BLaER1 treated with 17β-estradiol and CSF1 and Interleukin-3, amounts not matched to agents 10 nM and 100 nM (cell line): ENCODE measurements at regions not wholly inside any gene's neighbourhood (a gene's known extent, or its start where the extent isn't known, plus 50 kb on each side); places are given as distances from the start of the nearest gene placed in this dataset.

ENCODE experiments used
- H3K27ac ChIP-seq, 11 experiments: shearing (Covaris generic); formaldehyde crosslinking; 2 replicates each; pipeline ENCODE4 v1.8.1; 2022
- H3K27me3 ChIP-seq, 11 experiments: shearing (Covaris generic); formaldehyde crosslinking; 2 replicates each; pipeline ENCODE4 v1.8.1; 2022
- H3K36me3 ChIP-seq, 11 experiments: shearing (Covaris generic); formaldehyde crosslinking; 2 replicates each; pipeline ENCODE4 v1.8.1; 2022
- H3K4me1 ChIP-seq, 10 experiments: shearing (Covaris generic); formaldehyde crosslinking; 2 replicates each; pipeline ENCODE4 v1.8.1; 2022
- H3K4me2 ChIP-seq, 11 experiments: shearing (Covaris generic); formaldehyde crosslinking; 2 replicates each; pipeline ENCODE4 v1.8.1; 2022
- H3K4me3 ChIP-seq, 10 experiments: shearing (Covaris generic); formaldehyde crosslinking; 2 replicates each; pipeline ENCODE4 v1.8.1; 2022
- H3K9ac ChIP-seq, 11 experiments: shearing (Covaris generic); formaldehyde crosslinking; 2 replicates each; pipeline ENCODE4 v1.8.1; 2022
- H3K9me3 ChIP-seq, 11 experiments: shearing (Covaris generic); formaldehyde crosslinking; replicated peaks in 1 of 11; 2 replicates each; pipeline ENCODE4 v1.8.1; 2022
- H4K20me1 ChIP-seq, 11 experiments: shearing (Covaris generic); formaldehyde crosslinking; 2 replicates each; pipeline ENCODE4 v1.8.1; 2022
- Cebpa-rat ChIP-seq, 11 experiments: shearing (Covaris generic); IDR thresholded peaks; 2 replicates each; pipeline ENCODE4 v1.8.1; 2022

DNA sequence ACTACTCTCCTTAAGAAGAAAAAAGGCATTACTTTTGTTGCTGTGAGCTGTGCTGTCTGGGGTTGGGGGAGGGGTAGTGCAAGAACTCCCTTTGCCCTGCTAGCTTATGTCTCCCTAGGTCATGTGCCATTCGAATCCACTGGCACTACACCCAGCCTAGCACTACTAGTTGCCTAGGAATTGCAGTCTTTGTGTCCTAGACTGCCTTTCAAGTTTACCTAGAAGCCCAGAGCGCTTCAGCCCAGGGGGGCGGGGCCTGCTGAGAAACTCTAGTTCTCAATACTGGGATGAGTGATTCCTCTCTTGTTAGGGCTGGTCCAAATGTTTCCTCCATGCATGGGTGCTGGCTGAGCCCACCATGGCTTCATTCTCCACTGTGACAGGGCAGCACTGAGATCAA, 1011.5 kb downstream of the PCDH19 start:
- H3K36me3 ChIP-seq, result no peaks in the 10 kb centered on the region

GRCh38 chrX:99397879-99398278, 1012.2 kb downstream of the PCDH19 start:
- Histone ChIP-seq H3K27me3 (peaks cover 10 to 72% (median 48%) of the 10 kb centered on the region in 11 experiments; a peak in 20 of 22 replicates), H3K4me3 (no peak overlapping the region), H3K9ac (no peak overlapping the region), H3K9me3 (peaks cover 0 to 9% (median 0%) of the 10 kb centered on the region in 11 experiments; a peak in 4 of 22 replicates), H3K36me3 (no peaks in the 10 kb centered on the region), H3K27ac (no peak overlapping the region), H3K4me1 (peaks cover 0 to 11% (median 0%) of the 10 kb centered on the region in 10 experiments; a peak in 4 of 20 replicates), H3K4me2 (no peak overlapping the region), H4K20me1 (no peaks in the 10 kb centered on the region)
- TF ChIP-seq Cebpa-rat (IDR thresholded peaks at IDR 0.05), result no peak

More for the DNA sequence above, 1011.5 kb downstream of the PCDH19 start:
- TF ChIP-seq Cebpa-rat (IDR thresholded peaks at IDR 0.05), result no peak
- no peak overlapping the region for H3K27ac ChIP-seq
- no peaks in the 10 kb centered on the region for H4K20me1 ChIP-seq
- H3K27me3 ChIP-seq, result peaks cover 10 to 65% (median 42%) of the 10 kb centered on the region in 11 experiments; a peak in 20 of 22 replicates
- no peak overlapping the region for H3K4me2 ChIP-seq
- H3K9me3 ChIP-seq, result peaks cover 0 to 9% (median 0%) of the 10 kb centered on the region in 11 experiments; a peak in 4 of 22 replicates
- H3K9ac ChIP-seq, result no peak overlapping the region
- peaks cover 0 to 11% (median 0%) of the 10 kb centered on the region in 10 experiments; a peak in 4 of 20 replicates for H3K4me1 ChIP-seq
- no peak overlapping the region for H3K4me3 ChIP-seq

DNA sequence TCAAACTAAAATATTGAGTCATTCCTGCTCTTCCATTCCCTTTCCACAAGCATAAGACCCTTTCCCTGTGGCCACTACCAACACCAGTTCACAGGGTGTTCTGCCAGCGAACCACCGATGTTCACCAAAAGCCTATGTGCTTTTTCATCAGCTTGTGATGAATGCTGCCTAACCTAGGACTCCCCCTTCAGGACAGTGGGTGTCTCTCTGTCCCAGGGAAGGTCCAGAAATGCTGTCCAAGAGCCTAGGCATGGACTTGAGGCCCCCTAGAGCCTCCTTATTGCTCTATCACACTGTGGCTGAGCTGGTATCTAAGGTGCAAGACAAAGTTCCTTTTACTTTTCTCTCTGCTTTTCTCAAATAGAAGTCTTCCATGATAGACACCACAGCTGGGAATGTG, 1015.6 kb downstream of the PCDH19 start:
- Histone ChIP-seq H3K27me3 (peaks cover 15 to 93% (median 69%) of the 10 kb centered on the region in 11 experiments; a peak in 21 of 22 replicates), H3K27ac (no peak overlapping the region), H3K36me3 (no peaks in the 10 kb centered on the region), H3K4me1 (peaks cover 0 to 11% (median 0%) of the 10 kb centered on the region in 10 experiments; a peak in 4 of 20 replicates), H4K20me1 (no peaks in the 10 kb centered on the region), H3K9me3 (peaks cover 3 to 12% (median 4%) of the 10 kb centered on the region in 11 experiments; a peak in 17 of 22 replicates), H3K4me2 (no peak overlapping the region), H3K9ac (no peak overlapping the region), H3K4me3 (no peak overlapping the region)
- no peak for TF ChIP-seq Cebpa-rat (IDR thresholded peaks at IDR 0.05)

GRCh38 chrX:99384594-99385374, 1025.3 kb downstream of the PCDH19 start:
- no peak overlapping the region for H3K4me2 ChIP-seq
- H3K27me3 ChIP-seq, result peaks cover 0 to 16% (median 7%) of the 10 kb centered on the region in 11 experiments; a peak in 13 of 22 replicates
- no peaks in the 10 kb centered on the region for H3K36me3 ChIP-seq
- no peaks in the 10 kb centered on the region for H3K4me1 ChIP-seq
- no peak for TF ChIP-seq Cebpa-rat (IDR thresholded peaks at IDR 0.05)
- peaks cover 30 to 37% (median 34%) of the 10 kb centered on the region in 11 experiments for H3K9me3 ChIP-seq
- no peak overlapping the region for H3K9ac ChIP-seq
- H3K4me3 ChIP-seq, result no peak overlapping the region
- no peaks in the 10 kb centered on the region for H4K20me1 ChIP-seq
- no peak overlapping the region for H3K27ac ChIP-seq

- H3K27ac ChIP-seq, result no peak overlapping the region
- H3K4me1 ChIP-seq, result no peaks in the 10 kb centered on the region
- H3K27me3 ChIP-seq, result peaks cover 0 to 8% (median 3%) of the 10 kb centered on the region in 11 experiments; a peak in 9 of 22 replicates
- H3K4me3 ChIP-seq, result no peak overlapping the region
- no peak overlapping the region for H3K4me2 ChIP-seq
- no peaks in the 10 kb centered on the region for H4K20me1 ChIP-seq
- no peak for TF ChIP-seq Cebpa-rat (IDR thresholded peaks at IDR 0.05)
- no peak overlapping the region for H3K9ac ChIP-seq
- H3K9me3 ChIP-seq, result peaks cover 22 to 27% (median 26%) of the 10 kb centered on the region in 11 experiments
- H3K36me3 ChIP-seq, result no peaks in the 10 kb centered on the region
Measured at GRCh38 chrX:99383786-99384185, 1026.3 kb downstream of the PCDH19 start.

DNA sequence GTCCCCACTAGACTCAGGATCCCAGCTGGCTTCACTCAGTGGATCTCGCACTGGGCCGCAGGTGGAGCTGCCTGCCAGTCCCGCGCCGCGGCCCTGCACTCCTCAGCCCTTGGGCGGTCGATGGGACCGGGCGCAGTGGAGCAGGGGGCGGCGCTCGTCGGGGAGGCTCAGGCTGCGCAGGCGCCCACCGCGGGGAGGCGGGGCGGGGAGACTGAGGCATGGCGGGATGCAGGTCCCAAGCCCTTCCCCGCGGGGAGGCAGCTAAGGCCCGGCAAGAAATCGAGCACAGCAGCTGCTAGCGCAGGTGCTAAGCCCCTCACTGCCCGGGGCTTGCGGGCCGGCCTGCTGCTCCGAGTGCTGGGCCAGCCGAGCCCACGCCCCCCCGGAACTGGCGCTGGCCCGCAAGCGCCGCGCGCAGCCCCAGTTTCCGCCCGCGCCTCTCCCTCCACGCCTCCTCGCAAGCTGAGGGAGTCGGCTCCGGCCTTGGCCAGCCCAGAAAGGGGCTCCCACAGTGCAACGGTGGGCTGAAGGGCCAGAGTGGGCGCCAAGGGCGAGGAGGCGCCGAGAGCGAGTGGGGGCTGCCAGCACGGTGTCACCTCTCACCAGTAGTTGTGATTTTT, 1038.0 kb downstream of the PCDH19 start:
- Histone ChIP-seq H3K9ac (no peak overlapping the region), H3K4me1 (peaks cover 0 to 8% (median 0%) of the 10 kb centered on the region in 10 experiments; a peak in 5 of 20 replicates), H3K9me3 (peaks cover 10 to 26% (median 16%) of the 10 kb centered on the region in 11 experiments), H3K27ac (no peak overlapping the region), H3K4me3 (no peak overlapping the region), H3K36me3 (no peaks in the 10 kb centered on the region), H3K27me3 (peaks cover 10 to 51% (median 25%) of the 10 kb centered on the region in 11 experiments; a peak in 19 of 22 replicates), H4K20me1 (no peaks in the 10 kb centered on the region), H3K4me2 (no peak overlapping the region)
- TF ChIP-seq Cebpa-rat (IDR thresholded peaks at IDR 0.05), result no peak

- Histone ChIP-seq H3K9ac (no peak overlapping the region), H3K9me3 (peaks cover 0 to 19% (median 10%) of the 10 kb centered on the region in 11 experiments; a peak in 15 of 22 replicates), H3K27ac (no peak overlapping the region), H3K4me3 (no peak overlapping the region), H3K4me1 (peaks cover 0 to 10% (median 5%) of the 10 kb centered on the region in 10 experiments; a peak in 9 of 20 replicates), H3K27me3 (peaks cover 67 to 100% (median 95%) of the 10 kb centered on the region in 11 experiments), H3K4me2 (peak overlapping the region in 7 of 11 experiments; percentile 7 to 30 (median 15); a peak in 6 of 22 replicates), H4K20me1 (no peaks in the 10 kb centered on the region; a peak in 1 of 22 replicates), H3K36me3 (no peaks in the 10 kb centered on the region)
- no peak for TF ChIP-seq Cebpa-rat (IDR thresholded peaks at IDR 0.05)
Measured at GRCh38 chrX:99353412-99353811, 1056.7 kb downstream of the PCDH19 start.

DNA sequence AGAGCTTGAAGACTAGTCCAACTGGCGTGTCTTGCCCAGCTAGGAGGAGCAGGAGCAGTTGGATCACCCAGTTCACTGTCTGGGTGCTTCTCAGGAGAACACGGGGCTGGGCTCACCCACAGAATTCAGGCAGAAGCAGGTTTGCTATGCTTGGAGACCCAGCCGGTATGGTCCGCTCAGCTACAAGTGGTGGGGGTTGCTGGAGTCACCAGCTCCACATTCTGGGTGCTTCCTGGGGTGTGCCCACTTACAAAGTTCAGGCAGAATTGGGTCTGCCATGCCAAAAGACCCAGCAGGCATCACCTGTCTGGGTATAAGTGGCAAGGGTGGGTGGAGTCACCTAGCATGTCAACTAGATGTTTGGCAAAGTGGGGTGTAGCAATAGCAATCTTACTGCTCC, 1061.8 kb downstream of the PCDH19 start:
- Histone ChIP-seq H3K27me3 (peaks cover 47 to 93% (median 85%) of the 10 kb centered on the region in 11 experiments), H3K9ac (no peak overlapping the region), H3K9me3 (peaks cover 8 to 30% (median 20%) of the 10 kb centered on the region in 11 experiments; a peak in 16 of 22 replicates), H3K27ac (no peak overlapping the region), H4K20me1 (no peaks in the 10 kb centered on the region; a peak in 1 of 22 replicates), H3K4me3 (no peak overlapping the region), H3K4me2 (no peak overlapping the region), H3K36me3 (no peaks in the 10 kb centered on the region), H3K4me1 (peaks cover 0 to 3% (median 1%) of the 10 kb centered on the region in 10 experiments; a peak in 8 of 20 replicates)
- no peak for TF ChIP-seq Cebpa-rat (IDR thresholded peaks at IDR 0.05)

- H3K4me1 ChIP-seq, result no peaks in the 10 kb centered on the region
- H3K4me2 ChIP-seq, result no peak overlapping the region
- no peaks in the 10 kb centered on the region for H3K36me3 ChIP-seq
- no peak overlapping the region for H3K27ac ChIP-seq
- H3K4me3 ChIP-seq, result no peak overlapping the region
- H3K9me3 ChIP-seq, result no peaks in the 10 kb centered on the region
- TF ChIP-seq Cebpa-rat (IDR thresholded peaks at IDR 0.05), result no peak
- H3K9ac ChIP-seq, result no peak overlapping the region
- peaks cover 25 to 76% (median 62%) of the 10 kb centered on the region in 11 experiments for H3K27me3 ChIP-seq
- H4K20me1 ChIP-seq, result no peaks in the 10 kb centered on the region
Measured at GRCh38 chrX:99308302-99308701, 1101.8 kb downstream of the PCDH19 start.
